NOMO-1 treated with dmso at 0.1 percent for 144 hours (cell line): ENCODE measurements at regions not wholly inside any gene's neighbourhood (a gene's known extent, or its start where the extent isn't known, plus 50 kb on each side); places are given as distances from the start of the nearest gene placed in this dataset.
"Not testable (repeated sequence)": the region's sequence is repeated elsewhere in the genome, so short reads cannot be mapped to it uniquely, and the experiment has no call there.

Experiments used
- DNase-seq: peaks from one replicate; lab custom pipeline; 2025; ENCODE audit not compliant: unreplicated experiment; lab: John Stamatoyannopoulos, UW

DNA sequence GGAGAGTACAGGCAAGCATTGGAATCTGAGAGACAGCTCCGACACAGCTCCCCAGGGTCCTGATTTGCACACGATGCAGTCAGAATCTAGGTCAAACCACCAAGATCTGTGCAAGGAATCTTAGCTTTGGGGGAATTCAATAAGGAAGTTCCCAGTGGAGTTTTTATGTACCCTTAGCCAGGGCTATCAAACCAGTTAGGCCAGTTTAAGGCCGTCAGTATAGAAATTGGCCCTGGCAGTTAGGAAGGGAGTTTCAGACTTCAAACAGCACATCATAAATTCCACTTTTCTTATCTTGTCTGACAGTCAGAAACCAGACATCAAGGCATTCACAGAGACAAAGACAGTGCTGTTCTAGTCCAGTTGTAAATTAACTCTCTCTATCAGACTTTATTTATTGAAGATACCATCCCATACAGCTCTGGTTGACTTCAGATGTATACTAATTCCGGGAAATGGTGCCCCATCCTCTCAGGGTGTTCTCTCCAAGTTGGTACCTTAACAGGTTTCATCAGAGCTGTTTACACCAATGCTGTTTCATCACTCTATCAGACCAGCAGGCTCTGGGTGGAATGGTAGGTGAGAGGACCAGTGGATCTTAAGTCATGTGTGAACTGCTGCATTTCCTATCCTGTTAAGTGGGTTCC, 157.5 kb upstream of the ATF7IP start:
- no peak for DNase-seq

DNA sequence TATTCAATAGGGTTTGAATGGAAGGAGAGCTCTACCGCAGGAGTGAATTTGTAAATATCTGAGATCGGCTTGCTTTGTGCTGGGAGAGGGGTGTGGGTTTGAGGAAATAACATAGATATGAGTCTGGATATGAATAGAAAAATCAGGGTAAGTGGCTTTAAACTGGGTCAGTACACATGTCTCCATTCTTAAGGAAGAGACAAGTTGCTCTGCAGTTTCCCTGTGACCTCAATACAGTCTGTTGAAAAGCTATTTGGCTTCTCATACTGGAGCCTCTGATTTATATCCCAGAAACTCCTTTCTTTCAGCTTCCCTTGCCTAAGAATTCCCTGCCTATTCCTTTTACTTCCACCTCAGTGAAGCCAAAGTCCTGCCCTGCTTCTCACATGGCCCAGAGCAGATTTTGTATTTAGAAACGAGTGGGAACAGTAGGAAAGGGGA, 153.5 kb upstream of the ATF7IP start:
- DNase-seq, result no peak

DNA sequence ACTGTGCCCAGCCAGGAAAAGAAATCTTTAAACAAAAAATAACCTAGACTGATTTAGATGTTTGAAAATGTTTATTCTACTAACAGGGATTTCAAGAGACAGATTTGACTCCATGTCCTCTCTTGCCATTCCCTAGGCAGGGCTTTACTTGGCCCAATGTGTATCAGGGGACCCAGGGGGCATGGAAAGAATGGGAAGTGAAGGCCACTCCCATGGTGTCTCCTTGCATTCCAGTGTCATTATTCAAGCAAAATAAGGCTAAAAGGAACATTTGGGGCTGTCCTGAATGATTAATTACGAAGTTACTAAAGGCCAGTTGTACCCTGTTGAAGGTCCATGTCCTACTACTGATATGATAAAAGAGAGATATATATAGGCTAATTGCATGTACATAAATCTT, 151.9 kb upstream of the ATF7IP start:
- no peak for DNase-seq

DNA sequence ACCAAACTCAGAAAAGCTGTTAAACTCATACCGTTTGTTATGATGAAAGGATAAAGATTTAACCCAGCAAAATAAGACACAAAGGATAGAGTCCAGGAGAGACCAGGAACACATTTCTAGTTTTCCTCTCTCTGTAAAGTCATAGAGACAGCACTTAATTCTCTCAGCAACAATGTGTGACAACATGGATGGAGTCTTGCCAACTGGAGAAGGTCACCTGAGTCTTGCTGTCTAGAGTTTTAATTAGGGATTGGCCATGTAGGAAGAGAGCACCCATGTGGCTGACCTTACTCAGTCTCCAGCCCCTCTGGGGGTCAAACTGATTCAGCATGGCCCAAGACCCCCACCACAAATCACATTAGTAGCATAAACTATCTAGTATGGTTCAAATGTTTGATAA, 151.0 kb upstream of the ATF7IP start:
- no peak for DNase-seq

- not testable (repeated sequence) for DNase-seq
Observed at GRCh38 chr12:14215949-14216348, 149.5 kb upstream of the ATF7IP start.

DNA sequence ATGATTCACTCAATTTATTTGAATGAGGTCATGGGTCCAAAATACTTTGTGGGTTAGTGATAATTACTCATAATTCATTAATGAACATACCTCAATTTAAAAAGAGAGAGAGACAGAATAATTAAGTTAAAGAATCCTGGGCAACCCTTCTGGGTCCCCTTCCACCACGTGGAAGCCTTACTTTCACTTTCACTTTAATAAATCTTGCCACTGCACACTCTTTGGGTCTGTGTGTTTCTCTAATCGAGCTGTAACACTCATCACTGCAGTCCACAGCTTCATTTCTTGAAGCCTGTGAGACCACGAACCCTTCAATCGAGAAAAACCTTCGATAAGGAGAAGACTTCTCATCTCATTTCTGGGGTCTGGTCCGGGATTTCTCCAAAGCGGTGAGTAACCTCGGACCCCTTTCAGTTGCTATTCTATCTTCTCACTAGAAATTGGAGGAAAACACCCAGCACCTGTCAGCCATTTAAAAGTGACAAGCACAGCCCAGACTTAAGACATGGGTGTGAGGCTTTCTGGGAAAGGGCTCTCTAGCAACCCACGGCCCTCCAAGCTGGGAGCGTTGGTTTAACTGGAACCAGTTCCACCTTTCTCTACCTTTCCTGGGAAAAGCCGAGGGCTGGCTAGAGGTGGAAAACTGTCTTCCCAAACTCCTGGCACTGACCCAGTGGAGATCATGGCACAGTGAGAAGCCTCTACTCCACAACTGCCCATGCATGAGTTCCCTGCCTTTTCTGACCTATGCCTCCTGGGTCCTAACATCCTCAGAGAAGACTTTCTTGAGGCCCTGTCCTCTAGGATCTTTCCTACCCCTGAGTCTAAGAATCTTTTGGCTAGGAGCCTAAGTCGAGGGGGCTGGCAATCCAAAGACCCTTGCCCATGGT, 148.8 kb upstream of the ATF7IP start:
- DNase-seq, result no peak

- no peak for DNase-seq
Observed at GRCh38 chr12:14219156-14219555, 146.3 kb upstream of the ATF7IP start.

DNA sequence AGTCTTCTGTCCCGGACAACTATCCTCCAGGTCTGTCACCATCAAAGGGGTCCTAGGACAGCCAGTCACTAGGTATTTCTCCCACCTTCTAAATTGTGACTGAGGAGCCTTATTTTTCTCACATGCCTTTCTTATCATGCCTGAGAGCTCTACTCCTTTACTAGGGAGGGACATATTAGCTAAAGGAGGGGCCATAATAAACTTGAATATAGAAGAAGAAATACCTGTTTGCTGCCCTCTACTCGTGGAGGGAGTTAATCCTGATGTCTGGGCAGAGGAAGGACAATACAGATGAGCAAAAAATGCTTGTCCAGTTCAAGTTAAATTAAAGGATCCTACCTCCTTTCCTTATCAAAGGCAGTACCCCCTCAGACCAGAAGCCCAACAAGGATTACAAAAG, 145.8 kb upstream of the ATF7IP start:
- not testable (repeated sequence) for DNase-seq

DNA sequence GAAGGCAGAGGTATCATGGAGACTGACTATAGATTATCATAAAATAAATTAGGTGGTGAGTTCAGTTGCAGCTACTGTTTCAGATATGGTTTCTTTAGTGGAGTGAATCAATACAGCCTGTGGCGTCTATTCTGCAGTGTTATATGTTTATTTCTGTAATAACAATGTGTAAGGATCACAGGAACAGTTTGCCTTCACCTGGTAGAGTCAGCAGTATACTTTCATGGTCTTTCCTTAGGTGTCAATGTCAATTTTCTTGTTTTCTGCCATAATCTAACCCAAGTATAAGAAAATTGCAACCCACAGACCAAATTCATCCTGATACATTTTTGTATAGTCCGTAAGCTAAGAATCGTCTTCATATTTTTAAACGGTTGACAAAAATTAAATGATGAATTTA, 140.4 kb upstream of the ATF7IP start:
- DNase-seq, result no peak

DNA sequence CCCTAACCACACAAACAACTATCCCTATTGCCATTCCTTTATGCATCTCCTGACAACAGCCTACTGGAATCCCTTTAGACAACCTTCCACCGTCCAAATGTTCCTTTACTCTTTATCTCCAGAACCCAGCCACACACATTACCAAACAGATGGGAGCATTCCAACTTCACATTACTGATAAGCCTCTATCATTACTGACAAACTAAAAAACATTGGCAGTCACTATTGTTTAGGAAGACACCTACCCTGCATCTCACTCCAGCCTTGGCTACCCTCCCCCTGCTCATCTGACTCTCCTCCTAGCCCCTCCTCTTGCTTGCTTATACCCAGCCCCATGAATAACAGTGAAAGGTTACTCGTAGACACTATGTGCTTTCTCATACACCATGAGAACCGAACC, 130.3 kb upstream of the ATF7IP start:
- not testable (repeated sequence) for DNase-seq

- DNase-seq, result not testable (repeated sequence)
Observed at GRCh38 chr12:14236641-14237040, 128.8 kb upstream of the ATF7IP start.

GRCh38 chr12:14238221-14238792, 127.2 kb upstream of the ATF7IP start:
- no peak for DNase-seq

- peak; percentile 88 for DNase-seq
Observed at GRCh38 chr12:14239350-14239934, 126.0 kb upstream of the ATF7IP start.

GRCh38 chr12:14239935-14240872, 125.3 kb upstream of the ATF7IP start:
- peak; percentile 71 for DNase-seq

DNA sequence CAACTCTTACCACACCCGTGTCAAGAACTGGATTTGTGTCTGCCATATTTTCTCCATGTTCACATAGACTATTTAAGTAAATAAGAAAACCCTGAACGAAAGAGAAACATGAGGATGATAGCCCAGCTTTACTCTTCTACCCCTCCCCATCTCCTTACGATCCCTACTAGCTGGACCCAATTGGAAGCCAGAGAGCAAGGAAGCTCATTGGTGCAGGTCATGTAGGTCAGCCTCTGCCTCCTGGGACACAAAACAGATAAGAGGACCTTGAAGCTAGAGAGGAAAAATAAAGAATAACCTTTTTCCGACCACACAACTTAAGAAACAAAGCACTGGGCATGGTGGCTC, 124.6 kb upstream of the ATF7IP start:
- no peak for DNase-seq

DNA sequence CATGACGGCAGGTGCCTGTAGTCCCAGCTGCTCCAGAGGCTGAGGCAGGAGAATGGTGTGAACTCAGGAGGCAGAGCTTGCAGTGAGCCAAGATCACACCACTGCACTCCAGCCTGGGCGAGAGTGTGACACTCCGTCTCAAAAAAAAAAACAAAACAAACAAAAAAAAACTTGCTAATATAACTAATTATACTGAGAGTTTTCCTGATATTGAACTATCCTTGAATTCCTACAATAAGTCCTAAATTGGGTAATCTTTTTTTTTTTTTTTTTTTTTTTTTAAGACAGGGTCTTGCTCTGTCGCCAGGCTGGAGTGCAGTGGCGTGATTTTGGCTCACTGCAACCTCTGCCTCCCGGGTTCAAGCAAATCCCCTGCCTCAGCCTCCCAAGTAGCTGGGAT, 122.7 kb upstream of the ATF7IP start:
- DNase-seq, result not testable (repeated sequence)

DNA sequence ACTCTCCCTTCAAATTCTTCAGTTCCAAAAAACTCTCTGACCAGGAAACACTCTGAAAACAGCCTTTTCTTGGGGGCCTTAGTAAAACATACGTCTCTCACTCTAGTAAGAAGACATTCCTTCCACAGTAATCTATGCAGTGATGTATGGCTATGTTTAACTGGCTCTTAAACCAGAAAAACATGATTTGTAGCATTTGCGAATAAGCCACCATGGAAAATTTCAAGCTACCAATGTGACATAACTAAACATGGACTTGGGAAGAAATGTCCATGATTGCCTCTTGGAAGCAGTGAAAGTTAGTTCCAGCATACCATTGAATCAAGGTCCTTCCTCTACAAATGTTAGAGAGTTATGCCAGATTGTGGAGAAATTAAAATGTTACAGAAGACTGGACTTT, 121.5 kb upstream of the ATF7IP start:
- no peak for DNase-seq

DNA sequence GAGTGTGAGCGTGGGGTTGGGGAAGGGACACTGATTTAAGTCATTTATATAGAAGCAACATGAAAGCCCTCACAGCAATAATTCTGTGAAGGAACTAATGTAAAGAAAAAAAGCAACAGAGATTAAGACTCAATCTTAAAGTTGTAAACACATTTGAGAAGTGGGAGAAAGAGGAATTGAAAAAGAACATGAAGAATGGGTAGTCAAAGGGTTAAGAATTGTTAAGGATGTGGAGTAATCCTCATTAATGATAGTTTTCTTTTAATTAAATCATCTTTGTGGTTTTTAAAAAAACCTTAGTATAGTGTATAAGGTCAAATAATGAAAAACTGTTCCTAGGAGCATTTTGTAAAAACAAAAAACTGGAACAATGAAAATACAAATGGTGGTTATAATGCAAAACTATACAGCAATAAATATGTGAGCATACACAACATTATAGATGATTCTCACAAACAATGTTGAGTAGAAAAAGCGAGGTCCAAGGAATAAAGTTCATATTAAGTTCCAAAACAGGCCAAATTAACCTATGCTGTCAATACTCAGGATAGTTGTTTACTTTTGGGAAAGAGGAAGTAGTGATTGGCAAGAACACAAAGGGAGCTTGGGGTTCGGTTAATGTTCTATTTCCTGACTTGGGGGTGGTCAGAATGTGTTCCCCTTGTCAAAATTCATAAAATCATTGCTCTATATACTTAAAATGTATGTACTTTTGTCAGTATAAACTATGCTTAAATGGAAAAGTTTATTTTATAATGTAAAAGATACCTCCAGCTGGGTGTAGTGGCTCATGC, 120.4 kb upstream of the ATF7IP start:
- DNase-seq, result no peak

DNA sequence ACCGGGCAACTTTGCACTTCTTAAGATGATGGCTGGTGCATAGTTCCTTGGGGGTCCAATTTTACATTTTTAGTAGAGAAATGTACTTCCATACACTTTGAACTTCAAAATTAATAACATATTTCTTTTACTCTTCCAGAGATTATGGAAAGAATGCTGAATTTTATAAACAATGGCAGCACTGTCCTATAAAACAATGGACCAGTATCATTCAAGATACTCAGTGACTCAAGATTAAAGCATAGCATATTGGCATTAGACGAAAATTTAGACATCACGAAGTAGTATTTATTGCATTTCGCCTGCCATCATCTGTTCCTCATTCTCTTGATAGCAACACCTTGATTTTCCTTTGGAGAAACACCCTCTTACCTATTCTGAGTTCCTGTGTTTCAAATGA, 118.3 kb upstream of the ATF7IP start:
- DNase-seq, result no peak

DNA sequence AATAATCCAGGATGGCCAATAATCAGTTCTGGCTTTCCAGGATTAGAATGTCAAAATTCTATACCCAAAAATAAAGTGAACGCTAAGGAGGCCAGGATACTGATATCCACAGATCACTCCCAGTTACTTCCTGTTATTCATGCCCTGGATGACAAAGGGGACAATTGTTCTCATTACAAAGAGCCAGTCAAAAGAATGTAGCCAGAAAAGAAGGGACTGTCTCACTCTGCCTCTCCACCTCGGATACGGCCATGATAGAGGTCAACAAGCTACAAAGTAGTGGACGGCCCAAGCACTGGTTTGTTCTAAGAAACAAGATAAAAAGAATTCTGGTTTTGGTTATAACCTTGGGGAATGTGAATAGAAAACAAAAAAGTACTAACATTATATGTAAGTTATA, 116.1 kb upstream of the ATF7IP start:
- no peak for DNase-seq
